Spleen (tissue), 11 donors: ENCODE measurements at regions not wholly inside any gene's neighbourhood (a gene's known extent, or its start where the extent isn't known, plus 50 kb on each side); places are given as distances from the start of the nearest gene placed in this dataset.

ENCODE experiments used
- DNase-seq: peaks from one replicate; pipeline ENCODE4 v3.0.0-alpha.2; 2020
- H3K27ac ChIP-seq, 8 donors: fragments of 200-600 bp; sonication (generic) in 7 of 8; 1 replicate in 4 of 8; 2 replicates in 4 of 8; pipeline versions ENCODE4 v1.5.0 to v1.8.0; 2016 to 2021; ENCODE audit warnings: inconsistent platforms in 4 of 8, mild to moderate bottlenecking in 4 of 8, moderate library complexity in 1 of 8
- H3K27me3 ChIP-seq, 7 donors: fragments of 200-600 bp; sonication (generic) in 6 of 7; replicated peaks in 1 of 7; 1 replicate in 4 of 7; 2 replicates in 3 of 7; pipeline versions ENCODE4 v1.5.0 to v1.8.0; 2016 to 2021; ENCODE audit warnings: inconsistent platforms in 3 of 7, mild to moderate bottlenecking in 1 of 7
- H3K36me3 ChIP-seq, 6 donors: fragments of 200-600 bp; sonication (generic) in 5 of 6; 1 replicate in 4 of 6; 2 replicates in 2 of 6; pipeline versions ENCODE4 v1.5.0 to v1.8.0; 2016 to 2021; ENCODE audit warnings: inconsistent platforms in 2 of 6
- H3K4me1 ChIP-seq, 6 donors: fragments of 200-600 bp; sonication (generic) in 5 of 6; 1 replicate in 3 of 6; 2 replicates in 3 of 6; pipeline versions ENCODE4 v1.5.0 to v1.8.0; 2016 to 2021; ENCODE audit warnings: inconsistent platforms in 3 of 6
- H3K4me3 ChIP-seq, 8 donors: fragments of 200-600 bp; sonication (generic) in 7 of 8; 1 replicate in 4 of 8; 2 replicates in 4 of 8; pipeline versions ENCODE4 v1.5.0 to v1.8.0; 2016 to 2021; ENCODE audit warnings: inconsistent platforms in 4 of 8, mild to moderate bottlenecking in 4 of 8, moderate library complexity in 2 of 8
- H3K9me3 ChIP-seq, 8 donors: fragments of 200-600 bp; sonication (generic) in 7 of 8; 1 replicate in 4 of 8; 2 replicates in 4 of 8; pipeline versions ENCODE4 v1.5.0 to v1.8.0; 2016 to 2021; ENCODE audit warnings: inconsistent platforms in 4 of 8
- CTCF ChIP-seq, 11 experiments: fragments of 200-600 bp in 7 of 11; fragments of 450-650 bp in 4 of 11; sonication (generic) in 4 of 11; IDR thresholded peaks in 8 of 11; conservative IDR thresholded peaks in 3 of 11; 1 replicate in 7 of 11; 2 replicates in 4 of 11; pipeline versions ENCODE4 v1.4.0 to v1.8.0; 2016 to 2021; ENCODE audit warnings: antibody characterized with exemption in 11 of 11, inconsistent platforms in 4 of 11, mild to moderate bottlenecking in 1 of 11
- POLR2A ChIP-seq, 3 donors: fragments of 450-650 bp; IDR thresholded peaks; one replicate each; pipeline ENCODE4 v1.5.1; 2017; ENCODE audit warnings: antibody characterized with exemption in 3 of 3, mild to moderate bottlenecking in 1 of 3
- POLR2AphosphoS5 ChIP-seq, 3 donors: sonication (generic); formaldehyde crosslinking; IDR thresholded peaks; one replicate each; pipeline ENCODE4 v1.5.1; 2017; ENCODE audit warnings: antibody characterized with exemption in 3 of 3
- whole genome bisulfite sequencing, 5 donors: extraction: QIAGEN DNeasy Blood & Tissue Kit in 3 of 5; methylation state at CpG; one replicate each; pipeline versions ENCODE4 v1.1.5 to v1.1.7; 2013 to 2018; 5-methylcytosine and 5-hydroxymethylcytosine counted together
- intact Hi-C: fragments of 100-400 bp; cut with DNase I; formaldehyde crosslinking; loops from one replicate; pipeline ENCODE4 v1.15.0; 2023; ENCODE audit warnings: low total_unique reads
- donor health status: healthy with polysubstance abuse.
- donor health status: DM: no; HTN: no; CAD: no; lungs with moderate emphysema.
- donor health status: DM: no; HTN: no; CAD: no.
- donor health status: Bipolar disorder and iron deficiency.
- donor health status: healthy.
- donor health status: DM: no; HTN: no; CAD: no.
- donor health status: DM: yes; HTN: yes; CAD: no.

GRCh38 chr4:16334601-16335000 lies 108.3 kb upstream of the TAPT1 start:
- H3K27ac ChIP-seq = no peak overlapping the region
- no peak overlapping the region for H3K4me3 ChIP-seq
- no peak for DNase-seq
- no peaks in the 10 kb centered on the region for H3K27me3 ChIP-seq
- no peaks in the 10 kb centered on the region for H3K4me1 ChIP-seq
- intact Hi-C loops = no loop called here
- H3K36me3 ChIP-seq = no peaks in the 10 kb centered on the region
- TF ChIP-seq POLR2A (IDR thresholded peaks at IDR 0.05) (no peak), POLR2AphosphoS5 (IDR thresholded peaks at IDR 0.05) (no peak), CTCF (IDR thresholded peaks at IDR 0.05 in 8 of 11, conservative IDR thresholded peaks at IDR 0.05 in 3 of 11) (no peak)
- H3K9me3 ChIP-seq = no peaks in the 10 kb centered on the region
- whole genome bisulfite sequencing, 5 donors = 56 to 72% (median 69%) methylated on average over 2 of the region's 2 CpGs

GRCh38 chr4:16329797-16330134 lies 103.5 kb upstream of the TAPT1 start:
- TF ChIP-seq POLR2A (IDR thresholded peaks at IDR 0.05) (no peak), CTCF (IDR thresholded peaks at IDR 0.05 in 8 of 11, conservative IDR thresholded peaks at IDR 0.05 in 3 of 11) (no peak), POLR2AphosphoS5 (IDR thresholded peaks at IDR 0.05) (no peak)
- Histone ChIP-seq H3K9me3 (no peaks in the 10 kb centered on the region), H3K4me1 (no peaks in the 10 kb centered on the region), H3K27me3 (no peaks in the 10 kb centered on the region), H3K4me3 (no peak overlapping the region), H3K27ac (no peak overlapping the region), H3K36me3 (no peaks in the 10 kb centered on the region)
- 84 to 100% (median 89%) methylated on average over 1 of the region's 1 CpG for WGBS, 5 donors
- no peak for DNase-seq
- intact Hi-C loops = no loop called here

GRCh38 chr4:16329125-16329796 lies 103.0 kb upstream of the TAPT1 start:
- Histone ChIP-seq H3K4me3 (no peak overlapping the region), H3K27me3 (no peaks in the 10 kb centered on the region), H3K9me3 (no peaks in the 10 kb centered on the region), H3K4me1 (no peaks in the 10 kb centered on the region), H3K27ac (no peak overlapping the region), H3K36me3 (no peaks in the 10 kb centered on the region)
- DNase-seq = no peak
- intact Hi-C loops = no loop called here
- TF ChIP-seq POLR2AphosphoS5 (IDR thresholded peaks at IDR 0.05) = no peak
- no peak for TF ChIP-seq CTCF (IDR thresholded peaks at IDR 0.05 in 8 of 11, conservative IDR thresholded peaks at IDR 0.05 in 3 of 11)
- TF ChIP-seq POLR2A (IDR thresholded peaks at IDR 0.05) = no peak
- WGBS, 5 donors = 79 to 93% (median 88%) methylated on average over 2 of the region's 2 CpGs

- no peak for DNase-seq
- WGBS, 5 donors = 39 to 78% (median 47%) methylated on average over 1 of the region's 1 CpG
Measured at GRCh38 chr4:16322183-16322582, 95.9 kb upstream of the TAPT1 start.

More at GRCh38 chr4:16322183-16322582, 95.9 kb upstream of the TAPT1 start:
- peaks cover 0 to 4% (median 0%) of the 10 kb centered on the region in 8 donors for H3K9me3 ChIP-seq
- H3K4me3 ChIP-seq = no peak overlapping the region
- H3K36me3 ChIP-seq = no peaks in the 10 kb centered on the region
- H3K27ac ChIP-seq = no peak overlapping the region
- no peak for TF ChIP-seq POLR2A (IDR thresholded peaks at IDR 0.05)
- TF ChIP-seq POLR2AphosphoS5 (IDR thresholded peaks at IDR 0.05) = no peak
- TF ChIP-seq CTCF (IDR thresholded peaks at IDR 0.05 in 8 of 11, conservative IDR thresholded peaks at IDR 0.05 in 3 of 11) = no peak
- H3K27me3 ChIP-seq = no peaks in the 10 kb centered on the region
- H3K4me1 ChIP-seq = no peaks in the 10 kb centered on the region
- intact Hi-C loops = no loop called here
